Stimulated activated CD4-positive, alpha-beta T cell treated with anti-CD3 and anti-CD28 coated beads, Interleukin-2, amount 100 ng/mL, for 4 hours (primary cell): ENCODE measurements at regions not wholly inside any gene's neighbourhood (a gene's known extent, or its start where the extent isn't known, plus 50 kb on each side); places are given as distances from the start of the nearest gene placed in this dataset.

Source experiments
- DNase-seq: peaks from one replicate; pipeline ENCODE4 v3.0.0-alpha.2; 2020; ENCODE audit warnings: low read depth

DNA sequence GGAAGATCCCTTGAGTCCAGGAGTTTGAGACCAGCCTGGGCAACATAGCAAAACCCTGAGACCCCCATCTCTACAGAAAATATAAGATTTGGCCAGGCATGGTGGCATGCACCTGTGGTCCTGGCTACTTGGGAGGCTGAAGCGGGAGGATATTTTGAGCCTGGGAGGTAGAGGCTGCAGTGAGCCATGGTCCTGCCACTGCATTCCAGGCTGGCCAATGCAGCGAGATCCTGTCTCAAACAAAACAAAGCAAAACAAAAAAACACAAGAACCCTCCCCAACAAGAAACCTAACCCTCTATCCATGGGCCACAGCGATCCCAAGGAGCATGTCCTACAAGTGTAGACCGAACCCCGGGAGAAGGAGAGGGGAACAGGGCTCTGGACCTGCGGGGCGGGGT lies 133.3 kb downstream of the MGAT5B start:
- DNase-seq, result no peak

DNA sequence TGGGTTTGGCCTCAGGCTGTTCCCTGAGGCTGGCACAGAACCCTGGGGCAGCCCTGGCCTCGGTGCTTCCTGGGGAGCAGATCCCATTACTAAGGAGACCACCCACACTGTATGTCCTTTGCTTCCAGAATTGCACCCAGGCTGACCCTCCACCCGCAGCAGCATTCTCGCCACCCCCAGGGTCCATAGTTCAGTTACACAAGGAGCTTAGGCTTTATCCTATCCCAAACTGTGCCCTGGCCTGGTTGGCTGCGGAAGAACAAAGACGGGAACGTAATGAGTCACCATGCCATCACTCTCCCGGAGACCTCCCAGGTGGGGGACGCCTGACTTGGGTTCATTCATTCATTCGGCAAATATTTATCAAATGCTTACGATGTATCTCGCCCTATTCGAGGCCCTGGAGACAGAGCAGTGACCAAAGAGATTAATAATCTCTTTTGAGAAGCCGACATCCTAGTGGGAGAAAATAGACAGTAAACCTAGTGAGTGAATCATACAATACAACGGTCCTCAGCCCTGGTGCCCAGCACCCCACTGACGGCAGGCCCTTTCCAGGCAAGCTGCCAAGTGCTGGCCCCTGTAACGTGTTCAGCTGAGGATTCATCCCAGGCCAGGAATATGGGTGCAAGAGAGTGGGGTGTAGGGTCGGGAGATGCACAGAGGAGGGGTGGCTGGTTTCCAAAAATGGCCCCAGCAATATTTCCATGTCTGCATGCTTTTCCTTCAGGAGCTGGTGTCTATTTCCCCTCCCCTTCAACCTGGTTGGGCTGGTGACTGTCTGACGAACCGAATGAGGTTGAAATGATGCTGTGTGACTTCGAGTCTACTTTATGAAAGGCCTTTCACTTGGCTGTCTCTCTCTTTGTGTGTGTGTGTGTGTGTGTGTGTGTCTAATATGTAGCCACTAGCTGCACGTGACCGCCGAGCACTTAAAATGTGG lies 134.2 kb downstream of the MGAT5B start:
- DNase-seq, result no peak

DNA sequence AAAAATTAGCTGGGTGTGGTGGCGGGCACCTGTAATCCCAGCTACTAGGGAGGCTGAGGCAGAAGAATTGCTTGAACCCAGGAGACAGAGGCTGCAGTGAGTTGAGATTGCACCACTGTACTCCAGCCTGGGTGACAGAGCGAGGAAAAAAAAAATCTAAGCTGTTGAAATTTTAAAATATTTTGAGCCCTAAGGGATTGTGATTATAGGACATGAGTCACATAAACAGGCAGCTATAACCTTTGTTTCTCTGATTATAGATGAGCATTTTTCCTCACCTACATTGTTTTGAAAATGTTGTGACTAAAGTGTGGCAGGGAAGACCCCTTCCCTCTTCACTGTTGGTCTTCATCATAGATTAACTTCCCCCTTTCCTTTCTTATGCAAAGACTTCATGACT lies 135.5 kb downstream of the MGAT5B start:
- no peak for DNase-seq

DNA sequence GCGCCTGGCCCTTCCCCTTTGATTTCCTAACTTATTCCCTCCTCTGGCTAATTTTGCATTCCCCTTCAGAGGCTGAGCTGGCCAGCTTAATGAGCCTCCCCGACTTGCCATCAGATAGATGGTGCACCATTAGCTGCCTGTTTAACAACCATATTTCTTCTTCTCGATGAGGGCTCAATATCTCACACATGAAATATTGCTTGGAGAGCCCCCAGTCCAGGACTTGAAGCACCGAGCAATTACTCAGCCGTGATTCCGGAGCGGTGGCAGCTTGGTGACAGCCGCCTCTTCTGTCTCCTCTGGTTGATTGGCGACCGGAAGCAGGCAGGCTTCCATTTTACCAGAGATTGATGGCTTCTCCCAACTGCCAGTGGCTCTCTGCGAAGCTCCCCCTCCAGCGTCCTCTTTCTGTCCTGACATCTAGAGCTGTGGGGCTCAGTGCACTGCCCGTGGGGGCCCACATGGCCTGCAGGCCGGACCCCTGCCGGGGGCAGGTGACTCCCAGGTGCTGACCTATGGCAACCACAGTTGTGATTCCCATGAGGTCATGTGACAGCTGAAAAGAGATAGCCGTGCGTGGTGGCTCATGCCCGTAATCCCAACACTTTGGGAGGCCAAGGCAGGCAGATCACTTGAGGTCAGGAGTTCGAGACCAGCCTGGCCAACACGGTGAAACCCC lies 133.7 kb upstream of the SEC14L1 start:
- no peak for DNase-seq

DNA sequence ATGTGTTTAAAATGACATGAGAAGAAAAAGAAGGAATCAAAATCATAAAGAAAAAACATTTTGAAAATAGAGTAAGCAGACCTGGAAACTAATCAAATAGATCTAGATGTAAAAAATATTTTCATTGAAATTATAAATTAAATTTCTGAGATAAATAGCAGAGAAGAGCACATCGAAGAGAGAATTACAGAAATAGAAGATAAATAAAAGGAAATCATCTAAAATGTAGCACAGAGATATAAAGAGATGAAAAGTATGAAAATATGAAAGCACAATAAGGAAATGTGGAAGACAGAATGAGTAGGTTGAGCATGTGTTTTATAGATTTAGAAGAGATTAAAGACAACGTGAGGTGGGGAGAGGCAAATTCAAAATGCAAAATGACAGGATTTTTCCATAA lies 130.9 kb upstream of the SEC14L1 start:
- DNase-seq, result no peak

DNA sequence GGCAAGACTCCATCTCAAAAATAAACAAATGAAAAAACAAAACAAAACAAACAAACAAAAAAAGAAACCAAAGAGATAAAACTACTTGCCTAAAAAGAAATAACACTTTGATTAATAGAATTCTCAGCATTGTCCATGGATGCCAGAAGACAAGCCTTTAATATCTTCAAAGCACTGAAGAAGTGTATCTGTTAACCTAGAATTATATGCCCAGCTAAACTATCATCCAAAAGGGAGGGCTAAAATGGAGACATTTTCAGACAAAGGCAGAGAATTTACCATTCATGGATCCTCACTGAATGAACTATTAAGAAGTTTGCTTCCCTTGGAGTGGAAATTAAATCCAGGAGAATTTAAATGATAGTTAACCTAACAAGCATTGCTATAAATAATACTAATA lies 130.1 kb upstream of the SEC14L1 start:
- no peak for DNase-seq

DNA sequence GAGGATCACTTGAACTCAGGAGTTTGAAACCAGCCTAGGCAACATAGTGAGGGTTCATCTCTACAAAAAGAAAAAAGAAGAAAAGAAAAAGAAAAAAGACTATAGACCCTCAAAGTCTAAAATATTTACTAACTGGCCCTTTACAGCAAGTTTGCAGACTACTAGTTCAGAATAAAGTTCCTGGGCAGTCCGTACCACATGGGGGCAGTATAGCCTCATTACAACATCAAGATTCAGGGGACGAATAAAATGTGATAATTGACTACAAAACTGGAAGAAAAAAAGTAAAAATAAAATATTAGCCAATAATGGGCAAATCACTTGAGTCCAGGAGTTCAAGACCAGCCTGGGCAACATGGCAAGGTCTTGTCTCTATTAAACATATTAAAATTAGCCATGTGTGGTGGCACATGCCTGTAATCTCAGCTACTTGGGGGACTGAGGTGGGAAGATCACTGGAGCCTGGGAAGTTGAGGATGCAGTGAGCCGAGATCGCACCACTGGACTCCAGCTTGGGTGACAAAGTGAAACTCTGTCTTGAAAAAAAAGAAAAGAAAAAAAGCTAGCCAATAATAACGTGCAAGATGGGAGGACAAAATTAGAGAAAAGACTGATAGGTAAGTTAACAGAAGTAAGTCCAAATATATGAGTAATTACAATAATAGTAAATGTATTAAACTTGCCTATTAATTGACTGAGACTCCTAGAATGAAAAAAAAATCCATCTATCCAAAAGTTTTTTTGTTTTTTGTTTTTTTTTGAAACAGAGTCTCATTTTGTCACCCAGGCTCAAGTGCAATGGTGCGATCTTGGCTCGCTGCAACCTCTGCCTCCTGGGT lies 129.4 kb upstream of the SEC14L1 start:
- DNase-seq, result peak; percentile 16

DNA sequence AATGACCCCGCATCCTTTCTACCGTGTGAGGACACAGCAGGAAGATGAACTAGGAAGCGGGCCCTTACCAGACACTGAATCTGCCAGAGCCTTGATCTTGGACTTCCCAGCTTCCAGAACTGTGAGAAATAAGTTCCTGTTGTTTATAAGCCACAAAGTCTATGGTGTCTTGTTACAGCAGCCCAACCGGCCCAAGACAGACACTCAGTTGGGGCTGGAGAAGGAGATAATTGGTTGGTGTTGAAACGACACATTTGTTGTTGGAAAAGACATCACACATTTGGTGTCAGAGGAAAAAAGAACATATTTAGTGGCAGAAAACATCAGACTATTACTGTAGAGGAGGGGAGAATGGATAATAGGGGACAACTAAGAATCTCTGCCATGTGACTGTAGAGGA lies 122.3 kb upstream of the SEC14L1 start:
- DNase-seq, result no peak

DNA sequence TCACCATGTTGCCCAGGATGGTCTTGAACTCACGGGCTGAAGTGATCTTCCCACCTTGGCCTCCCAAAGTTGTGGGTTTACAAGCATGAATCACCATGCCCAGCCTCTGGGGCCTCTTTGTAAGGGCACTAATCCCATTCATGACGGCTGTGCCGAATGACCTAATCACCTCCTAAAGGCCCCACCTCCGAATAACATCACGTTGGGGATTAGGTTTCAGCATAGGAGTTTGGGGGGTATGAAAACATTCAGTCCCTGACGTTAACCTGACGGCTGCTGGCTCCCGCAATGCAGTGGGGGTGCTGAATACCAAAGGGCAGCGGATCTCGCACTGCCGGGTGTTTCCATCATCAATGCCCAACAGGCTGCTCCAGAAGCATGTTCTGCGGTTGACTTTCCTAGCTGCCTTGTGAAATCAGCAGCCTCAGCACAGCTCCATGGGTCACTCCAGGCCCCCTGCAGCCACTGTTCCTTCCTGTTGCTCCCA lies 120.8 kb upstream of the SEC14L1 start:
- no peak for DNase-seq

DNA sequence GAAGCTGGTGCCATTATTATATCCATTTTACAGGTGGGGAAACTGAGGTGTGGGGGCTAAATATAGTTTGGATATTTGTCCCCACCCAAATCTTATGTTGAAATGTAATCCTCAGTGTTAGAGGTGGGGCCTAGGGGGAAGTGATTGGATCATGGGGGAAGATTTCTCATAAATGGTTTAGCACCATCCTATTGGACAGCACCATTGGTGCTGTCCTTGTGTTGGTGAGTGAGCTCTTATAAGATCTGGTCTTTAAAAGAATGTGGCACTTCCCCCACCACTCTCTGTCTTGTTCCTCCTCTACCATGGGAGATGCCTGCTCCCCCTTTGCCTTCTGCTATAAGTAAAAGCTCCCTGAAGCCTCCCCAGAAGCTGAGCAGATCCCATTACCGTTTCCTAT lies 119.8 kb upstream of the SEC14L1 start:
- DNase-seq, result no peak

DNA sequence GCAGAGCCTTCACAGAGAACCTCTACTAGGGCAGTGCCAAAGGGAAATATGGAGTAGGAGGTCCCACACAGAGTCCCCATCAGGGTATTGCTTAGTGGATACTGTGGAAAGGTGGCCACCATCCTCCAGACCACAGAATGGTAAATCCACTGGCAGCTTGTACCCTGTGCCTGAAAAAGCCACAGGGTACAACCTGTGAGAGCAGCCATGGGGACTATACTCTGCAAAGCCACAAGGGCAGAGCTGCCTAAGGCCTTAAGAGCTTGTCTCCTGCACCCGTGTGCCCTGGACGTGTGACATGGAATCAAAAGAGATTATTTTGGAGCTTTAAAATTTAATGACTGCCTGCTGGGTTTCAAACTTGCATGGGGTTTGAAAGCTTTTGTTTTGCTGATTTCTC lies 118.0 kb upstream of the SEC14L1 start:
- no peak for DNase-seq

DNA sequence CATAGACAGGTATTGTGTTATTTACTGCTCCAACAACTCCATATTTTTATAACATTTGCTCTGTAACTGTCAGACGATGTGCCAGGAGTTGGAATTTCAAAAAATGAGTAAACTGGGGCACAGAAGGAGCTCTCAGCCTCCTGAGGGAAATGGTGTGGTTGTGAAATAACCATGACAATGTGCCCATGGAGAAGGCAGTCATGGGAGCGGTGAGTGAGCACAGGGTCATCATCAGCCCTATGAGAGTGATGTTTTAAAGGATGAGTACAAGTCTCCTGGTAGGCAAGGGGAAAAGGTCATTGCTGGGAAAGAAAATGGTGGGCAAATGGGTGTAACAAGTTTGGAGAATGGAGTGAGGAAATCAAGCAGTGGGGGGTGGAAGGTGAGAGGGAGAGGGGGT lies 115.0 kb upstream of the SEC14L1 start:
- DNase-seq, result no peak

DNA sequence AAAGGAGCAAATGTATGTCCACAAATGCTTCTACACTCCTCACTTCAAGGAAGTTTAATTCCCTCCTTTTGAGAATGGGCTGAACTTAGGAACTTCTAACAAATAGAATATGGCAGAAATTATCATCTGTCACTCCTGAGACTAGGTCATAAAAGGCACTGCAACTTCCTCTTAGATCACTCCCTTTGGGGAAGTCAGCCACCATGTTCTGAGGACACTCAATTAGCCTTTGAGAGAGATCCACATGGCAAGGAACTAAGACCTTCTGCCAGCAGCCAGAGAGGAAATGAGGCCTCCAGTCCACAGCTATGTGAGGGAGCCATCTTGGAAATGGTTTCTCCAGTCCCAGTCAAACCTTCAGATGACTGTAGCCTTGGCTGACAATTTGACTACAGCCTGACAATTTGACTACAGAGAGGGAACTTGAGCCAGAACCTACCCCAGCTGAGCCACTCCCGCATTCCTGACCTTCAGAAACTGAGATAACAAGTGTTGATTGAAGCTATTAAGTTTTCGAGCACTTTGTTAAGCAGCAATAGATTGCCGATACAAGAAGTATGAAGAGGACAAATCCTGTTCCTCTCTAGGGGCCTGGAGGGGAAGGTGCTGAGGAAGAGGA lies 113.4 kb upstream of the SEC14L1 start:
- DNase-seq, result no peak

DNA sequence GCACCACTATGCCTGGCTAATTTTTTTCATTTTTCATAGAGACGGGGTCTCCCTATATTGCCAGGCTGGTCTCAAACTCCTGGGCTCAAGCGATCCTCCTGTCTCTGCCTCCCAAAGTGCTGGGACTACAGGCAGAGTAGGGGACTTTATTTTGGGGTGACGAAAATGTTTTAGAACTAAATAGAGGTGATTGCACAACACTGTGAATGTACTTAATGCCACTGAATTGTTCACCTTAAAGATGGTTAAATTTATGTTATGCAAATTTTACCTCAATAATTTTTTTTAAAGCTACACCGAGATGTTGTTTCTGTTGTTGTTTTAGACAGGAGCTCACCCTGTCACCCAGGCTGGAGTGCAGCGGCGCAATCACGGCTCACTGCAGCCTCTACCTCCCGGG lies 111.9 kb upstream of the SEC14L1 start:
- no peak for DNase-seq

DNA sequence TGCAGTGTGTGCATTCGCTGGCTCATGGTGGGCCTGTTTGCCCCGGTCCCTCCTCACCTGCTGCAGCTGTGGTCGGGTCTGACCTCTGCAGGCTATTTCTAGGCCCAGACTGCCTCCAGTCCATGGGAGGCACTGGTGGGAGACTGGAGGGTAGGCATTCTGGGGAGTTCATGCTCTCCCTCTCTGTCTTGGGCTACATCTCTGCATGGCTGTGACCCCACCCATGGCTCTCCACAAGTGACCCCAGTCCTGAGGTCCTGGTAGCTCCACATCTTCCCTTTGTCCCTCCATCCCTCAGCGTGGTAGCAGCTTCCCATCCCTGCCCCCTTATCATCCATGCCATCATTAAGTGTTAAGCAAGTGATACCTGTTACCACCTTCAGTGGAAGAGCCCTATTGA lies 107.8 kb upstream of the SEC14L1 start:
- no peak for DNase-seq

DNA sequence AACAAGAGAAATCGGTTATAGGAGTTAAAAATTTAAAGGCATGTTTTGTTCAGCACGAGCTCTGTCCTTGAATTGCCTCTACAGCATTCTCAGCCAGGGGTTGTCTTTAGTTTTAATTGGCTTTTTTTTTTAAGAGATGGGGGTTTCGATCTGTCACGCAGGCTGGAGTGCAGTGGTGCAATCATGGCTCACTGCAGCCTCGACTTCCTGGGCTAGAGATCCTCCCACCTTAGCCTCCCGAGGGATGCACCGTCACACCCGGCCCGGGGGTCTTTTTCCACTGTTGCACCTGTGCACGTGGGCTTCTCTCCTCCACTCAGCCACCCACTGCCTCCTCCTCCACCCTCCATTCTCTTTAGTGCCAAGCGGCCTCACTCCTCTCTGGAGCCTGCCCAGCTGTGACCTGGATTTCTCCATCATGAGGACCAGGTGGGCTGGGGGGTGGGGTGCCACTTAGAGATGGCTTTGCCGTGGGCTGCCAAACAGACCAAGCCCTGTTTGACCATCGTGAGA lies 106.8 kb upstream of the SEC14L1 start:
- DNase-seq, result no peak

DNA sequence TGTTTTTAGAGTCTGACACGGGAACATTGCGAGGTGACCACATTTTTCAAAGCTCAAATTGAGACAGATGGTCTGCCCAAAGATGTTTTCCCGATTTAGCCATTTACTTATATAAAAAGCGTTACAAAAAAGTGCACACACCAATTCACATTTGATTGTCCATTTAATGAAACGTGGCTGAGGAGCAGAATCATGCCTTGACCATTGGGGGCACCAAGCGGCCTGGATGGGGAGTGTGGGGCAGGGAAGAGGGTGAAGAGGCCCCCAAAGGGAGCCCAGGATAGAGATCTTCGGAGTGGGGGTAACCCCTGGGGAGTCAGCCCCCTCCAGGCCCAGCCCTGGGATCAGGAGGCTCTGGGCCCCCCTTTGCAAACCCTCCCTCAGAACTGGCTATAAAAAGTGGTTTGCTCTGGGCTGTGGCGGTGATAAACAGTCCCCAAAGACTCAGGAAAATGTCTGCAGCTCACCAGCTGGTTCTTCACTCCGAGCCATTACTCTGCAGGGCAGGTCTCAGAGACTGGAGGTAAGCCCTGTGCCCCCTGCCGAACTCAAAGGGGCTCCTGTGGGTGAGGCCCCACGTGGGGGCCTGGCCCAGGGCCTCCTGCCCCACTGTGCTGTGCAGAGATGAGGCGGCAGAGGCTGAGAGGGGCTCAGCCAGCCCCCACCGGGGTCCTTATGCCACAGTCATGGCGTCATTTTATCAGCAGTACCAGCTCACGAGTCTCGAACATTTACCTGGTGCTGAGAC lies 105.9 kb upstream of the SEC14L1 start:
- DNase-seq, result no peak

DNA sequence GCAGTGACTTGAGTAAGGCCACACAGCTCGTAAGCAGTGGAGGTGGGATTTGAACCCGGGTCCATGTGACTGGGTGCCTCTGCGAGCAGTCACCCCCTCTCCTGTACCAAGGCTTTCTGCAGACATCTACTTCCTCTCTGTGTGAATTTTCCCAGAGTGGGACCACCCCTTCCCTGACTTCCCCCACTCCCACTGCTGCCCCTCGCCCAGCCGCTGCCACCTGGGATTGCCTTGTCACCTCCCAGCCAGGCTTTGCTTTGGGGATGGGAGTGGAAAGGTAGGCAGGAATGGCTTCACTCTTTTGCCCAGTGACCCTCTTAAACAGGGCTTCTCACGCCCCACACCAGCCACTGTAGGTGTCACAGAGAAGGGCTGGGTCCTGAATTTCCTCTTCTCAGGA lies 105.2 kb upstream of the SEC14L1 start:
- no peak for DNase-seq

DNA sequence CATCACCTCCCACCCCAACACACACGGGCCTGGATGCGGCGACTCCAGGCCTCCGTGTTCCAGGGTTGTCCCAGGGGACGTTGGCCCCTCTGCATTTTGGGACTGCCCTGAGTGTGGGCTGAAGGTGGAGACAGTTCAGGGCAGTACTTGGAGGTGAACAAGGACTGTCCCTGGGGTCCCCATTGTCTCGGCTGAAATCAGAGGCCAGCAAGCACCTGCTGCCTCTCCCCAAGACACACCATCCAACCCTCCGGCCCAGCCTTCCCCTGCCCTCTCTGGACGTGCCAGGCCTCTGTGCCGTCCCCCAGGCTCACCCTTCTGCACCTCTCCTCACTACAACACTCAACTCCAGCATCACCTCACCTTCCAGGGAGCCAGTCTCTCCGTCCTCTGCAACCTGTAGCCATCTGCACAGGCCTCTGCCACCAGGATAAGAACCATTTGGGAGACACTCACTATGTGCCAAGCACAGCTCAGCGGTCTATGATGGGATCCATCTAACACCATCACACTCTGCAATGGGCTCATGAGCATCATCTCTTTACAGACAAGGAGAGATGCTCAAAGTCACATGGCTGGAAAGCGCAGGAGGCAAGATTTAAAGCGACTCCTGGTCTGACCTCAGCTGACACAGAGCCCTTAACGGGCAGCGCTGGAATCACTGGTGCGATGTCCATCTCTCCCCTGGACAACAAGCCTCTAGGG lies 104.5 kb upstream of the SEC14L1 start:
- DNase-seq, result no peak

DNA sequence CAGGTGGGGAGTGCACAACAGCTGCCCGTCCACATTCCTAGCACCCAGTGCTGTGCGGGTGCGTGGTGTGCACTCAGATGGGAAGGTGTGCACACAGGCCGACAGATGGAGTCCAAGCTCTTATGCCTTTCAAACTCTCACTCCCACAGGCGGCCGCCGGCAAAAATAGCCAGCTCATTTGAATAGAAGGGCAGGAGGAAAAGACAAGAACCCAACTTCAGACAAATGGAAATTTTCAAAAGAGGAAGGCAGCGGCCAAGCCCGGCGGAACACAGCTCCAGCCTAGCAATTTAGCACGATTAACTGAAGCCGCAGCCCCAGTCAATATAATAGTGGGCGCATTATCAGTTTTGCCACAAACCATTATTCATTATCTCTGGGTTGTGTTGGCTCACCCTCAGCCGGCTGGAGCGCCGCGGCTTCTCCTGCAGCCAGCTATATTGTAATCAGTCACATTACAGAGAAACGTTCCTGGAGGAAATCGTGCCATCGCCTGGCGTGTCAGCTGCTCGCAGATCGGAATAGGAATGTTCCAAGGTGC lies 103.9 kb upstream of the SEC14L1 start:
- no peak for DNase-seq
